ENCODE measurements at regions not wholly inside any gene's neighbourhood (a gene's known extent, or its start where the extent isn't known, plus 50 kb on each side); places are given as distances from the start of the nearest gene placed in this dataset.

DNA sequence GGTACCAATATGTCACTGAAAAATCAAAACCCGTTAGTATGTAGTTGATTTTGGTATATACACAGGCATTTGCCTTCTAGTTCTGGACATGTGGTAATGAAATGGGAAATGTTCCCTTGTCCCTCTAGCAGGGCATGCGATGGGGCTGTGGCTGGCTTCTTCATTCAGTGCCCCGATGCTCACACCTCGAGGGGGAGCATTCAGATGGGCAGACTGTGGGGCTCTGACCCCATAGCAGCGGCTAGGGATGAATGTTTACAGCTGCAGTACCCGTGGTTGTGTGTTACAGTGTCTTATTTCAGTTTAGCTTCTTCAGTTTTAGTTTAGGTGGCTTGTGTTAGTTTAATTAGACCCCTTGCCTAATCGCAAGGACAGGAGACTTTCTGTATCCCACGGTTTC is 1741.0 kb upstream of the PCDH10 start:
- TF ChIP-seq, protein P1, sequence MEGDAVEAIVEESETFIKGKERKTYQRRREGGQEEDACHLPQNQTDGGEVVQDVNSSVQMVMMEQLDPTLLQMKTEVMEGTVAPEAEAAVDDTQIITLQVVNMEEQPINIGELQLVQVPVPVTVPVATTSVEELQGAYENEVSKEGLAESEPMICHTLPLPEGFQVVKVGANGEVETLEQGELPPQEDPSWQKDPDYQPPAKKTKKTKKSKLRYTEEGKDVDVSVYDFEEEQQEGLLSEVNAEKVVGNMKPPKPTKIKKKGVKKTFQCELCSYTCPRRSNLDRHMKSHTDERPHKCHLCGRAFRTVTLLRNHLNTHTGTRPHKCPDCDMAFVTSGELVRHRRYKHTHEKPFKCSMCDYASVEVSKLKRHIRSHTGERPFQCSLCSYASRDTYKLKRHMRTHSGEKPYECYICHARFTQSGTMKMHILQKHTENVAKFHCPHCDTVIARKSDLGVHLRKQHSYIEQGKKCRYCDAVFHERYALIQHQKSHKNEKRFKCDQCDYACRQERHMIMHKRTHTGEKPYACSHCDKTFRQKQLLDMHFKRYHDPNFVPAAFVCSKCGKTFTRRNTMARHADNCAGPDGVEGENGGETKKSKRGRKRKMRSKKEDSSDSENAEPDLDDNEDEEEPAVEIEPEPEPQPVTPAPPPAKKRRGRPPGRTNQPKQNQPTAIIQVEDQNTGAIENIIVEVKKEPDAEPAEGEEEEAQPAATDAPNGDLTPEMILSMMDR (IDR thresholded peaks at IDR 0.05), result no peak
- TF ChIP-seq POLR2A (IDR thresholded peaks at IDR 0.05), result no peak

Measured in right lobe of liver (tissue), 4 donors.